ENCODE measurements at regions not wholly inside any gene's neighbourhood (a gene's known extent, or its start where the extent isn't known, plus 50 kb on each side); places are given as distances from the start of the nearest gene placed in this dataset.

- no peak for TF ChIP-seq ZNF302 (CRISPR knock-in tag; IDR thresholded peaks at IDR 0.05)
- TF ChIP-seq, protein P1, sequence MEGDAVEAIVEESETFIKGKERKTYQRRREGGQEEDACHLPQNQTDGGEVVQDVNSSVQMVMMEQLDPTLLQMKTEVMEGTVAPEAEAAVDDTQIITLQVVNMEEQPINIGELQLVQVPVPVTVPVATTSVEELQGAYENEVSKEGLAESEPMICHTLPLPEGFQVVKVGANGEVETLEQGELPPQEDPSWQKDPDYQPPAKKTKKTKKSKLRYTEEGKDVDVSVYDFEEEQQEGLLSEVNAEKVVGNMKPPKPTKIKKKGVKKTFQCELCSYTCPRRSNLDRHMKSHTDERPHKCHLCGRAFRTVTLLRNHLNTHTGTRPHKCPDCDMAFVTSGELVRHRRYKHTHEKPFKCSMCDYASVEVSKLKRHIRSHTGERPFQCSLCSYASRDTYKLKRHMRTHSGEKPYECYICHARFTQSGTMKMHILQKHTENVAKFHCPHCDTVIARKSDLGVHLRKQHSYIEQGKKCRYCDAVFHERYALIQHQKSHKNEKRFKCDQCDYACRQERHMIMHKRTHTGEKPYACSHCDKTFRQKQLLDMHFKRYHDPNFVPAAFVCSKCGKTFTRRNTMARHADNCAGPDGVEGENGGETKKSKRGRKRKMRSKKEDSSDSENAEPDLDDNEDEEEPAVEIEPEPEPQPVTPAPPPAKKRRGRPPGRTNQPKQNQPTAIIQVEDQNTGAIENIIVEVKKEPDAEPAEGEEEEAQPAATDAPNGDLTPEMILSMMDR (IDR thresholded peaks at IDR 0.05) = no peak
- TF ChIP-seq CHD4 (IDR thresholded peaks at IDR 0.05; ENCODE audit: borderline replicate concordance) = no peak
- TF ChIP-seq, protein P2, sequence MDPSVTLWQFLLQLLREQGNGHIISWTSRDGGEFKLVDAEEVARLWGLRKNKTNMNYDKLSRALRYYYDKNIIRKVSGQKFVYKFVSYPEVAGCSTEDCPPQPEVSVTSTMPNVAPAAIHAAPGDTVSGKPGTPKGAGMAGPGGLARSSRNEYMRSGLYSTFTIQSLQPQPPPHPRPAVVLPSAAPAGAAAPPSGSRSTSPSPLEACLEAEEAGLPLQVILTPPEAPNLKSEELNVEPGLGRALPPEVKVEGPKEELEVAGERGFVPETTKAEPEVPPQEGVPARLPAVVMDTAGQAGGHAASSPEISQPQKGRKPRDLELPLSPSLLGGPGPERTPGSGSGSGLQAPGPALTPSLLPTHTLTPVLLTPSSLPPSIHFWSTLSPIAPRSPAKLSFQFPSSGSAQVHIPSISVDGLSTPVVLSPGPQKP (IDR thresholded peaks at IDR 0.05; ENCODE audit: low read depth, low read length) = no peak
- TF ChIP-seq, protein P3, sequence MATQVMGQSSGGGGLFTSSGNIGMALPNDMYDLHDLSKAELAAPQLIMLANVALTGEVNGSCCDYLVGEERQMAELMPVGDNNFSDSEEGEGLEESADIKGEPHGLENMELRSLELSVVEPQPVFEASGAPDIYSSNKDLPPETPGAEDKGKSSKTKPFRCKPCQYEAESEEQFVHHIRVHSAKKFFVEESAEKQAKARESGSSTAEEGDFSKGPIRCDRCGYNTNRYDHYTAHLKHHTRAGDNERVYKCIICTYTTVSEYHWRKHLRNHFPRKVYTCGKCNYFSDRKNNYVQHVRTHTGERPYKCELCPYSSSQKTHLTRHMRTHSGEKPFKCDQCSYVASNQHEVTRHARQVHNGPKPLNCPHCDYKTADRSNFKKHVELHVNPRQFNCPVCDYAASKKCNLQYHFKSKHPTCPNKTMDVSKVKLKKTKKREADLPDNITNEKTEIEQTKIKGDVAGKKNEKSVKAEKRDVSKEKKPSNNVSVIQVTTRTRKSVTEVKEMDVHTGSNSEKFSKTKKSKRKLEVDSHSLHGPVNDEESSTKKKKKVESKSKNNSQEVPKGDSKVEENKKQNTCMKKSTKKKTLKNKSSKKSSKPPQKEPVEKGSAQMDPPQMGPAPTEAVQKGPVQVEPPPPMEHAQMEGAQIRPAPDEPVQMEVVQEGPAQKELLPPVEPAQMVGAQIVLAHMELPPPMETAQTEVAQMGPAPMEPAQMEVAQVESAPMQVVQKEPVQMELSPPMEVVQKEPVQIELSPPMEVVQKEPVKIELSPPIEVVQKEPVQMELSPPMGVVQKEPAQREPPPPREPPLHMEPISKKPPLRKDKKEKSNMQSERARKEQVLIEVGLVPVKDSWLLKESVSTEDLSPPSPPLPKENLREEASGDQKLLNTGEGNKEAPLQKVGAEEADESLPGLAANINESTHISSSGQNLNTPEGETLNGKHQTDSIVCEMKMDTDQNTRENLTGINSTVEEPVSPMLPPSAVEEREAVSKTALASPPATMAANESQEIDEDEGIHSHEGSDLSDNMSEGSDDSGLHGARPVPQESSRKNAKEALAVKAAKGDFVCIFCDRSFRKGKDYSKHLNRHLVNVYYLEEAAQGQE (IDR thresholded peaks at IDR 0.05) = no peak
- no peak for TF ChIP-seq HOXB13 (CRISPR knock-in tag; IDR thresholded peaks at IDR 0.05; ENCODE audit: low read depth)
- no peak for TF ChIP-seq POLR2A (IDR thresholded peaks at IDR 0.05; ENCODE audit: low read length)
- no peak for TF ChIP-seq CEBPB (IDR thresholded peaks at IDR 0.05)
Observed at GRCh38 chr2:75361486-75361885, 162.2 kb upstream of the TACR1 start.
